ENCODE measurements at regions not wholly inside any gene's neighbourhood (a gene's known extent, or its start where the extent isn't known, plus 50 kb on each side); places are given as distances from the start of the nearest gene placed in this dataset.
"Not testable (repeated sequence)": the region's sequence is repeated elsewhere in the genome, so short reads cannot be mapped to it uniquely, and the experiment has no call there.

- Histone ChIP-seq H3K9me3 (no peaks in the 10 kb centered on the region), H3K4me3 (no peak overlapping the region), H3K27me3 (no peaks in the 10 kb centered on the region), H3K27ac (no peak overlapping the region), H3K36me3 (no peaks in the 10 kb centered on the region), H3K4me1 (peaks cover 0 to 16% (median 2%) of the 10 kb centered on the region in 4 donors)
- intact Hi-C loops (cut with DNase I): no loop called here
- 100% methylated on average over 2 of the region's 3 CpGs for WGBS (ENCODE audit: insufficient coverage, low coverage, low lambda C conversion rate, missing lambda C conversion rate)
- DNase-seq (no peak), ATAC-seq (no peak)
- TF ChIP-seq, protein P1, sequence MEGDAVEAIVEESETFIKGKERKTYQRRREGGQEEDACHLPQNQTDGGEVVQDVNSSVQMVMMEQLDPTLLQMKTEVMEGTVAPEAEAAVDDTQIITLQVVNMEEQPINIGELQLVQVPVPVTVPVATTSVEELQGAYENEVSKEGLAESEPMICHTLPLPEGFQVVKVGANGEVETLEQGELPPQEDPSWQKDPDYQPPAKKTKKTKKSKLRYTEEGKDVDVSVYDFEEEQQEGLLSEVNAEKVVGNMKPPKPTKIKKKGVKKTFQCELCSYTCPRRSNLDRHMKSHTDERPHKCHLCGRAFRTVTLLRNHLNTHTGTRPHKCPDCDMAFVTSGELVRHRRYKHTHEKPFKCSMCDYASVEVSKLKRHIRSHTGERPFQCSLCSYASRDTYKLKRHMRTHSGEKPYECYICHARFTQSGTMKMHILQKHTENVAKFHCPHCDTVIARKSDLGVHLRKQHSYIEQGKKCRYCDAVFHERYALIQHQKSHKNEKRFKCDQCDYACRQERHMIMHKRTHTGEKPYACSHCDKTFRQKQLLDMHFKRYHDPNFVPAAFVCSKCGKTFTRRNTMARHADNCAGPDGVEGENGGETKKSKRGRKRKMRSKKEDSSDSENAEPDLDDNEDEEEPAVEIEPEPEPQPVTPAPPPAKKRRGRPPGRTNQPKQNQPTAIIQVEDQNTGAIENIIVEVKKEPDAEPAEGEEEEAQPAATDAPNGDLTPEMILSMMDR (IDR thresholded peaks at IDR 0.05): no peak
- no peak for TF ChIP-seq POLR2A (IDR thresholded peaks at IDR 0.05)
These were observed 107.7 kb upstream of the SLC38A2 start for GRCh38 chr12:46480316-46480715.

DNA sequence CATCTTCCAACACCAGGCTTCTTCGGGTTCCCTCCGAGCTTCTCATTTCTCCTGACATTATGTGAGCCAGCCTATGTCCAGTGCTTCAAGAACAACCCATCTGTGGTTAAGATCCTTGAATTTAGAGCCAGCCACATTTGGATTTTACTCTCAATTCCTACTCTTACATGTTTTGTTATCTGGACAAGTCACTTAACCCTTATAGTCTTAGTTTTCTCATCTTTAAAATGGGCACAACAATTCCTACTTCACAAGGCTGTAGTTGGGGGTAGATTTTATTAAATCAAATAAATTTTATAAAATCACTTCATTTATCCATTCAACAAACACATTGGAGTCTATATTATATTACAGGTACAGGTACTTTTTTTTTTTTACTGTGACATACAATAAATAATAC is 105.5 kb upstream of the SLC38A2 start:
- no peak for DNase-seq
- Histone ChIP-seq H3K4me3 (no peak overlapping the region), H3K4me1 (peaks cover 0 to 19% (median 8%) of the 10 kb centered on the region in 4 donors), H3K27ac (no peak overlapping the region), H3K9me3 (no peaks in the 10 kb centered on the region), H3K36me3 (no peaks in the 10 kb centered on the region), H3K27me3 (no peaks in the 10 kb centered on the region)
- TF ChIP-seq, protein P1 (IDR thresholded peaks at IDR 0.05): no peak
- no peak for TF ChIP-seq POLR2A (IDR thresholded peaks at IDR 0.05)
- ATAC-seq: no peak
- 92% methylated on average over 2 of the region's 2 CpGs for WGBS (ENCODE audit: insufficient coverage, low coverage, low lambda C conversion rate, missing lambda C conversion rate)
- intact Hi-C loops (cut with DNase I): no loop called here

DNA sequence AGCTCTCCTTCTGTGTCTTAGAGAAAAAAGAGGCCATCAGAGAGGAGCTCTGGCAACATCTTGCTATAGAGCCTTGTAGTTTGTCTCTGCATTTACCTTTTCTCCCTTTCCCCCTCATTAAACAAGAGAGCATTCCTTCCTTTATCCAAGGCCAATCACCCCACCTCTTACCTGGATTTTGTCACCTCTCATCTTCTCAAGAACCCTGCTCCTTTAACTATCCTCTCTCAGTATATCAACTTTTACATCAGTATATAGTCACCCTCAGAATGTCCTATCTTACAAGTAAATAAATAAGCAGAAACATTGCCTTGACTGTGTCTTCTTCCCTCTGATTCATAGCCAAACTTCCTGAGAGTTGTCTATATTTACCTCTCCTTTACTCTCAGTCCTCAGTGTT is 105.0 kb upstream of the SLC38A2 start:
- no peak overlapping the region for H3K27ac ChIP-seq
- no peak for TF ChIP-seq POLR2A (IDR thresholded peaks at IDR 0.05)
- TF ChIP-seq, protein P1 (IDR thresholded peaks at IDR 0.05): no peak
- H3K36me3 ChIP-seq: no peaks in the 10 kb centered on the region
- H3K27me3 ChIP-seq: no peaks in the 10 kb centered on the region
- H3K4me3 ChIP-seq: no peak overlapping the region
- no peaks in the 10 kb centered on the region for H3K9me3 ChIP-seq
- H3K4me1 ChIP-seq: peaks cover 0 to 22% (median 9%) of the 10 kb centered on the region in 4 donors
- intact Hi-C loops (cut with DNase I): no loop called here
- DNase-seq (no peak), ATAC-seq (no peak)

DNA sequence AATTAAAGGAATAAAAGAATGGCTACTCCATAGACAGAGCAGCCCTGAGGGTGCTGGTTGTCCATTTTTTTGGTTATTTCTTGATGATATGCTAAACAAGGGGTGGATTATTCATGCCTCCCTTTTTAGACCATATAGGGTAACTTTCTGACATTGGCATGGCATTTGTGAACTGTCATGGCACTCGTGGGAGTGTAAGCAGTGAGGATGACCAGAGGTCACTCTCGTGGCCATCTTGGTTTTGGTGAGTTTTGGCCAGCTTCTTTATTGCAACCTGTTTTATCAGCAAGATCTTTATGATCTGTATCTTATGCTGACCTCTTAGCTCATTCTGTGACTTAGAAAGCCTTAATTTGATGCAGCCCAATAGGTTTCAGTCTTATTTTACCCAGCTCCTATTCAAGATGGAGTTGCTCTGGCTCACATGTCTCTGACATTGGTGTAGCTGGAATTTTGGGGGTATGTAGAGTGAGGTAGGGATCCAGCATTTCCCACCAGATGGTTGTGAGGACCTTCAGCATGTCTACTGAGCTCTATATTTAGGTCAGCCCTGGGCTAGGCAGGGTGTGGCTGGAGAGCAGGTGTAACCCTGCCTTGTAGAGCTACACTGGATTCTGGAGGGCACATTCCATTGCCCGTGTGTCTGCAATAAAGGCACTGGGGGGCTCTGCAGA is 103.5 kb upstream of the SLC38A2 start:
- DNase-seq (no peak), ATAC-seq (no peak)
- intact Hi-C loops (cut with DNase I): no loop called here
- 67% methylated on average over 3 of the region's 3 CpGs for WGBS (ENCODE audit: insufficient coverage, low coverage, low lambda C conversion rate, missing lambda C conversion rate)
- H3K27ac ChIP-seq: no peak overlapping the region
- no peaks in the 10 kb centered on the region for H3K27me3 ChIP-seq
- no peak overlapping the region for H3K4me3 ChIP-seq
- peaks cover 0 to 26% (median 11%) of the 10 kb centered on the region in 4 donors for H3K4me1 ChIP-seq
- TF ChIP-seq POLR2A (IDR thresholded peaks at IDR 0.05): no peak
- TF ChIP-seq, protein P1 (IDR thresholded peaks at IDR 0.05): no peak
- no peaks in the 10 kb centered on the region for H3K9me3 ChIP-seq
- H3K36me3 ChIP-seq: no peaks in the 10 kb centered on the region

DNA sequence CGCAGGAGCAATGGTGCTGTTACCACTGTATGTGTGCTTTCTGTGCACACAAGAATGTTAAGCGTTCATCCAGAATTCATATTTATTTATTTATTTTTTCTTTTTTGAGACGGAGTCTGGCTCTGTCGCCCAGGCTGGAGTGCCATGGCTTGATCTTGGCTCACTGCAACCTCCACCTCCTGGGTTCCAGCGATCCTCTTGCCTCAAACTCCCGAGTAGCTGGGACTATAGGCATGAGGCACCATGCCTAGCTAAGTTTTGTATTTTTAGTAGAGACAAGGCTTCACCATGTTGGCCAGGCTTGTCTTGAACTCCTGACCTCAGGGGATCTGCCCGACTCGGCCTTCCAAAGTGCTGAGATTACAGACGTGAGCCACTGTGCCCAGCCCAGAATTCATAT is 101.8 kb upstream of the SLC38A2 start:
- 68% methylated on average over 9 of the region's 9 CpGs for WGBS (ENCODE audit: insufficient coverage, low coverage, low lambda C conversion rate, missing lambda C conversion rate)
- peak overlapping the region; percentile 73 to 88 (median 84) for H3K27ac ChIP-seq
- intact Hi-C loops (cut with DNase I); H3K9me3 ChIP-seq; DNase-seq; H3K27me3 ChIP-seq; H3K36me3 ChIP-seq; H3K4me3 ChIP-seq: not testable (repeated sequence)
- peaks cover 0 to 26% (median 11%) of the 10 kb centered on the region in 4 donors for H3K4me1 ChIP-seq
- ATAC-seq: peak in 1 of 4 donors; percentile 9

All from right lobe of liver (tissue), 6 donors.